K562 (cell line): ENCODE measurements at regions not wholly inside any gene's neighbourhood (a gene's known extent, or its start where the extent isn't known, plus 50 kb on each side); places are given as distances from the start of the nearest gene placed in this dataset.

Source experiments
- ATAC-seq: fragments of 200-7000 bp; cut with Tn5 transposase; 3 replicates; pipeline ENCODE4 v1.9.1; 2020; ENCODE audit warnings: moderate library complexity
- BruUV-seq: library from RNA; stranded (reverse); fragments of 400-500 nt; replicated peaks from 2 replicates; lab custom pipeline; 2021; lab: Mats Ljungman, UMichigan
- CTCF ChIA-PET: fragments of 300-600 bp; formaldehyde crosslinking; extraction: SDS; loops from one replicate; lab custom pipeline; 2021; ENCODE audit warnings: low intra/inter-chr PET ratio; lab: Yijun Ruan, JAX
- POLR2A ChIA-PET: fragments of 300-600, 350-650 bp; sonication (Branson Sonifier 250); formaldehyde crosslinking; extraction: SDS; loops from one replicate; lab custom pipeline; 2021; ENCODE audit warnings: antibody characterized with exemption, inconsistent platforms; lab: Yijun Ruan, JAX
- DNase-seq, 4 experiments: peaks; one replicate each; pipeline versions ENCODE4 v3.0.0 to v3.0.0-alpha.2; 2011 to 2018; ENCODE audit warnings: low spot score in 3 of 4, mixed read lengths in 3 of 4; ENCODE audit errors: extremely low read depth in 1 of 4
- FAIRE-seq: peaks from 2 replicates; lab custom pipeline; 2011; peaks lifted over from hg19 to GRCh38; lab: Jason Lieb, UNC
- H2AFZ ChIP-seq: 2 replicates; pipeline ENCODE4 v1.6.0; 2011; ENCODE audit warnings: low read depth, low read length, control low read depth, inconsistent platforms
- H3K27ac ChIP-seq: fragments of 200-600 bp; 3 replicates; pipeline ENCODE4 v1.8.0; 2011; ENCODE audit warnings: low read depth, mild to moderate bottlenecking, control low read depth, inconsistent platforms, low read length, moderate library complexity, mixed read lengths; ENCODE audit errors: extremely low read depth
- H3K27me3 ChIP-seq, 2 experiments: fragments of 300-600 bp in 1 of 2; 2 replicates in 1 of 2; 3 replicates in 1 of 2; pipeline versions ENCODE4 v1.6.0 to v1.8.0; 2011; ENCODE audit warnings: inconsistent platforms in 2 of 2, low read length in 2 of 2, mild to moderate bottlenecking in 1 of 2, mixed read lengths in 1 of 2, moderate library complexity in 1 of 2; ENCODE audit not compliant: control insufficient read depth in 2 of 2, insufficient read depth in 2 of 2
- H3K36me3 ChIP-seq: fragments of 300-600 bp; 3 replicates; pipeline ENCODE4 v1.8.0; 2011; ENCODE audit warnings: mild to moderate bottlenecking, low read length, inconsistent platforms; ENCODE audit not compliant: control insufficient read depth, insufficient read depth
- H3K4me1 ChIP-seq, 2 experiments: fragments of 200-600 bp in 1 of 2; replicated peaks in 1 of 2; 2 replicates in 1 of 2; 3 replicates in 1 of 2; pipeline versions ENCODE4 v1.5.1 to v1.8.0; 2011; ENCODE audit warnings: inconsistent platforms in 2 of 2, low read length in 2 of 2, mild to moderate bottlenecking in 1 of 2, mixed read lengths in 1 of 2, moderate library complexity in 1 of 2; ENCODE audit not compliant: control insufficient read depth in 2 of 2, insufficient read depth in 2 of 2
- H3K4me2 ChIP-seq: 2 replicates; pipeline ENCODE4 v1.6.1; 2011; ENCODE audit warnings: low read length, control low read depth, inconsistent platforms, mixed read lengths; ENCODE audit not compliant: insufficient read depth
- H3K4me3 ChIP-seq: fragments of 200-600 bp; sonication (generic), shearing (Covaris generic); 2 replicates; pipeline ENCODE4 v1.5.1; 2016; ENCODE audit warnings: control low read depth, inconsistent platforms
- H3K79me2 ChIP-seq: fragments of 200-600 bp; 3 replicates; pipeline ENCODE4 v1.8.0; 2011; ENCODE audit warnings: low read length, inconsistent platforms; ENCODE audit not compliant: control insufficient read depth, insufficient read depth
- H3K9ac ChIP-seq, 2 experiments: 2 replicates each; pipeline versions ENCODE4 v1.6.0 to v1.6.1; 2011; ENCODE audit warnings: low read depth in 2 of 2, low read length in 2 of 2, control low read depth in 1 of 2, inconsistent platforms in 1 of 2, mild to moderate bottlenecking in 1 of 2, mixed read lengths in 1 of 2; ENCODE audit not compliant: insufficient read depth in 1 of 2
- H3K9me1 ChIP-seq: one replicate; pipeline ENCODE4 v1.6.0; 2011; ENCODE audit warnings: inconsistent platforms, mild to moderate bottlenecking, low read length, moderate library complexity; ENCODE audit not compliant: control insufficient read depth, insufficient read depth
- H3K9me3 ChIP-seq: replicated peaks from 2 replicates; pipeline ENCODE4 v1.5.1; 2011; ENCODE audit warnings: low read depth, low read length, inconsistent platforms; ENCODE audit not compliant: control insufficient read depth, insufficient read depth
- H4K20me1 ChIP-seq: replicated peaks from 2 replicates; pipeline ENCODE4 v1.6.1; 2011; ENCODE audit warnings: low read length, inconsistent platforms, mixed read lengths; ENCODE audit not compliant: control insufficient read depth, insufficient read depth
- ARNT ChIP-seq, 2 experiments: fragments of 450-650 bp; IDR thresholded peaks; 2 replicates each; pipeline ENCODE4 v1.6.1; 2016; ENCODE audit warnings: mild to moderate bottlenecking in 1 of 2
- CREBBP ChIP-seq: IDR thresholded peaks from one replicate; pipeline ENCODE4 v1.6.1; 2012; ENCODE audit warnings: low read depth, mild to moderate bottlenecking, control low read depth, inconsistent platforms, low read length
- EP400 ChIP-seq: fragments of 450-650 bp; IDR thresholded peaks from 2 replicates; pipeline ENCODE4 v1.6.1; 2017; ENCODE audit warnings: antibody characterized with exemption, mild to moderate bottlenecking, moderate library complexity
- KAT7 ChIP-seq: sonication (generic); formaldehyde crosslinking; IDR thresholded peaks from 2 replicates; pipeline ENCODE4 v1.8.0; 2022; ENCODE audit warnings: missing genetic modification reagents, mild to moderate bottlenecking, borderline replicate concordance
- KDM2B ChIP-seq: fragments of 250-450 bp; sonication (Bioruptor Pico); IDR thresholded peaks from 2 replicates; pipeline ENCODE4 v1.8.0; 2021; ENCODE audit warnings: mild to moderate bottlenecking, moderate library complexity
- MCM3 ChIP-seq: fragments of 450-650 bp; IDR thresholded peaks from 2 replicates; pipeline ENCODE4 v1.6.1; 2016
- NCOA4 ChIP-seq: fragments of 450-650 bp; IDR thresholded peaks from 2 replicates; pipeline ENCODE4 v1.6.1; 2018; ENCODE audit warnings: mild to moderate bottlenecking; ENCODE audit not compliant: partially characterized antibody
- NCOA6 ChIP-seq: fragments of 450-650 bp; IDR thresholded peaks from 2 replicates; pipeline ENCODE4 v1.6.1; 2017; ENCODE audit warnings: mild to moderate bottlenecking
- RBM25 ChIP-seq: fragments of 200-400 bp; formaldehyde crosslinking; IDR thresholded peaks from 2 replicates; pipeline ENCODE4 v1.6.1; 2018; ENCODE audit warnings: low read length, low read depth, moderate library complexity; ENCODE audit not compliant: severe bottlenecking
- SMAD1 ChIP-seq: fragments of 150-350 bp; IDR thresholded peaks from 2 replicates; pipeline ENCODE4 v1.6.1; 2014; ENCODE audit warnings: low read length, low read depth; ENCODE audit not compliant: partially characterized antibody
- TRIM28 ChIP-seq: fragments of 450-650 bp; IDR thresholded peaks from 2 replicates; pipeline ENCODE4 v1.6.1; 2017
- ZNF764 ChIP-seq: fragments of 250-450 bp; sonication (Bioruptor Pico); IDR thresholded peaks from 2 replicates; pipeline ENCODE4 v1.4.0; 2020; ENCODE audit warnings: low read depth, mild to moderate bottlenecking, moderate library complexity
- WGBS: fragments of 100-300 bp; shearing (Covaris generic); methylation state at CpG from one replicate; pipeline ENCODE4 v1.1.6; 2016; ENCODE audit warnings: low coverage, mixed read lengths; ENCODE audit not compliant: insufficient coverage; ENCODE audit errors: missing lambda C conversion rate; 5-methylcytosine and 5-hydroxymethylcytosine counted together
- in situ Hi-C: fragments of 300-500 bp; cut with MboI; formaldehyde crosslinking; loops from 4 replicates; pipeline ENCODE4 v1.15.0; 2018; ENCODE audit warnings: inconsistent platforms, mixed read lengths
- intact Hi-C: fragments of 100-400 bp; cut with micrococcal nuclease; formaldehyde crosslinking; loops from 2 replicates; pipeline ENCODE4 v1.14.2; 2022
- TF ChIP-seq, protein P1 (sequence below): sonication (generic); formaldehyde crosslinking; IDR thresholded peaks from 2 replicates; pipeline ENCODE4 v1.5.0; 2020; ENCODE audit warnings: missing genetic modification reagents
- TF ChIP-seq, protein P2 (sequence below): IDR thresholded peaks from 2 replicates; pipeline ENCODE4 v1.6.1; 2011; ENCODE audit not compliant: insufficient read length; ENCODE audit errors: extremely low read depth
- TF ChIP-seq, protein P3 (sequence below), 2 experiments: IDR thresholded peaks; 2 replicates each; pipeline ENCODE4 v1.6.1; 2011; ENCODE audit warnings: borderline replicate concordance in 1 of 2, control low read depth in 1 of 2, low read depth in 1 of 2, low read length in 1 of 2, mild to moderate bottlenecking in 1 of 2, mixed read lengths in 1 of 2, moderate library complexity in 1 of 2; ENCODE audit not compliant: insufficient read depth in 1 of 2, insufficient read length in 1 of 2, poor library complexity in 1 of 2, severe bottlenecking in 1 of 2; ENCODE audit errors: extremely low read depth in 1 of 2
- TF ChIP-seq, protein P4 (sequence below): fragments of 450-650 bp; formaldehyde crosslinking; conservative IDR thresholded peaks from 2 replicates; pipeline ENCODE4 v1.4.0; 2022; ENCODE audit warnings: mild to moderate bottlenecking, missing genetic modification characterization

DNA sequence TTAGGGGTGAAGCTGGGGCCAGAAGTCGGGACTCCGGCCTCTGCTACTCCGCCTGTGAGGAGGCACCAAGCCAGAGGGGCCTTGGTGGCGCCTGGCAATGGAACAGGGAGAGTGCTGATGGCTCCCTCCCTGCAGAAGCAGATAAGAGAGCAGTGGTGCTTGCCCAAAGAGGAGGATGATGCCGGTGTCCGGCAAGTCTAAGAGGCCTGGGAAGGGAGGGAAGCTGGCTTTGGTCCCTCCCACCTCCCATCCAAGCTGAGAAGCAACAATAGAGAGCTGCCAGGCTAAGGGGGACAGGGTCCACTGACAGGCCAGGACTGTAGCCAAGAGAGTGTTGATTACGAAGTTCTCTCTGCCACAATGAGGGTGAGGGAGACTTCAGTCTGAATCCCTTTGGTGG, 479.5 kb downstream of the TNS1 start:
- BruUV-seq: no TSS peak
- POLR2A ChIA-PET: no interaction called here

More for the DNA sequence above, 479.5 kb downstream of the TNS1 start:
- H3K4me3 ChIP-seq: no peak overlapping the region
- H3K9ac ChIP-seq: no peak overlapping the region
- intact Hi-C loops (no loop called here), in situ Hi-C loops (loop anchor here (25.0 kb wide), 2 partner anchors 536 to 986 kb away; no protein-coding TSS in a partner anchor)
- no peak for FAIRE-seq
- no peak for ATAC-seq
- WGBS: 2% methylated on average over 7 of the region's 7 CpGs
- no peak overlapping the region for H2AFZ ChIP-seq
- H3K27ac ChIP-seq: no peak overlapping the region
- H4K20me1 ChIP-seq: no peaks in the 10 kb centered on the region
- H3K9me3 ChIP-seq: no peaks in the 10 kb centered on the region
- H3K4me1 ChIP-seq: no peaks in the 10 kb centered on the region
- H3K79me2 ChIP-seq: no peaks in the 10 kb centered on the region
- H3K27me3 ChIP-seq: no peaks in the 10 kb centered on the region
- TF ChIP-seq CREBBP (no peak), MCM3 (no peak), ARNT (IDR thresholded peaks at IDR 0.05) (no peak), RBM25 (no peak), SMAD1 (no peak), EP400 (no peak), NCOA6 (no peak), NCOA4 (no peak), TRIM28 (no peak), ZNF764 (CRISPR knock-in tag) (no peak), KDM2B (CRISPR knock-in tag) (no peak), KAT7 (CRISPR knock-in tag) (no peak)
- TF ChIP-seq, protein P1, sequence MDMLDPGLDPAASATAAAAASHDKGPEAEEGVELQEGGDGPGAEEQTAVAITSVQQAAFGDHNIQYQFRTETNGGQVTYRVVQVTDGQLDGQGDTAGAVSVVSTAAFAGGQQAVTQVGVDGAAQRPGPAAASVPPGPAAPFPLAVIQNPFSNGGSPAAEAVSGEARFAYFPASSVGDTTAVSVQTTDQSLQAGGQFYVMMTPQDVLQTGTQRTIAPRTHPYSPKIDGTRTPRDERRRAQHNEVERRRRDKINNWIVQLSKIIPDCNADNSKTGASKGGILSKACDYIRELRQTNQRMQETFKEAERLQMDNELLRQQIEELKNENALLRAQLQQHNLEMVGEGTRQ: no peak
- TF ChIP-seq, protein P2, sequence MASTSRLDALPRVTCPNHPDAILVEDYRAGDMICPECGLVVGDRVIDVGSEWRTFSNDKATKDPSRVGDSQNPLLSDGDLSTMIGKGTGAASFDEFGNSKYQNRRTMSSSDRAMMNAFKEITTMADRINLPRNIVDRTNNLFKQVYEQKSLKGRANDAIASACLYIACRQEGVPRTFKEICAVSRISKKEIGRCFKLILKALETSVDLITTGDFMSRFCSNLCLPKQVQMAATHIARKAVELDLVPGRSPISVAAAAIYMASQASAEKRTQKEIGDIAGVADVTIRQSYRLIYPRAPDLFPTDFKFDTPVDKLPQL: no peak
- TF ChIP-seq, protein P3, sequence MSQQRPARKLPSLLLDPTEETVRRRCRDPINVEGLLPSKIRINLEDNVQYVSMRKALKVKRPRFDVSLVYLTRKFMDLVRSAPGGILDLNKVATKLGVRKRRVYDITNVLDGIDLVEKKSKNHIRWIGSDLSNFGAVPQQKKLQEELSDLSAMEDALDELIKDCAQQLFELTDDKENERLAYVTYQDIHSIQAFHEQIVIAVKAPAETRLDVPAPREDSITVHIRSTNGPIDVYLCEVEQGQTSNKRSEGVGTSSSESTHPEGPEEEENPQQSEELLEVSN (IDR thresholded peaks at IDR 0.05; ENCODE audit: borderline replicate concordance in 1 of 2, extremely low read depth in 1 of 2, insufficient read depth in 1 of 2, insufficient read length in 1 of 2, low read depth in 1 of 2, low read length in 1 of 2, poor library complexity in 1 of 2, severe bottlenecking in 1 of 2): no peak
- TF ChIP-seq, protein P4, sequence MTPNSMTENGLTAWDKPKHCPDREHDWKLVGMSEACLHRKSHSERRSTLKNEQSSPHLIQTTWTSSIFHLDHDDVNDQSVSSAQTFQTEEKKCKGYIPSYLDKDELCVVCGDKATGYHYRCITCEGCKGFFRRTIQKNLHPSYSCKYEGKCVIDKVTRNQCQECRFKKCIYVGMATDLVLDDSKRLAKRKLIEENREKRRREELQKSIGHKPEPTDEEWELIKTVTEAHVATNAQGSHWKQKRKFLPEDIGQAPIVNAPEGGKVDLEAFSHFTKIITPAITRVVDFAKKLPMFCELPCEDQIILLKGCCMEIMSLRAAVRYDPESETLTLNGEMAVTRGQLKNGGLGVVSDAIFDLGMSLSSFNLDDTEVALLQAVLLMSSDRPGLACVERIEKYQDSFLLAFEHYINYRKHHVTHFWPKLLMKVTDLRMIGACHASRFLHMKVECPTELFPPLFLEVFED (CRISPR knock-in tag): no peak
- no peaks in the 10 kb centered on the region for H3K9me1 ChIP-seq
- no peak for DNase-seq
- H3K4me2 ChIP-seq: no peak overlapping the region
- no peaks in the 10 kb centered on the region for H3K36me3 ChIP-seq
- CTCF ChIA-PET: no interaction called here
